ENCODE measurements at regions not wholly inside any gene's neighbourhood (a gene's known extent, or its start where the extent isn't known, plus 50 kb on each side); places are given as distances from the start of the nearest gene placed in this dataset.

DNA sequence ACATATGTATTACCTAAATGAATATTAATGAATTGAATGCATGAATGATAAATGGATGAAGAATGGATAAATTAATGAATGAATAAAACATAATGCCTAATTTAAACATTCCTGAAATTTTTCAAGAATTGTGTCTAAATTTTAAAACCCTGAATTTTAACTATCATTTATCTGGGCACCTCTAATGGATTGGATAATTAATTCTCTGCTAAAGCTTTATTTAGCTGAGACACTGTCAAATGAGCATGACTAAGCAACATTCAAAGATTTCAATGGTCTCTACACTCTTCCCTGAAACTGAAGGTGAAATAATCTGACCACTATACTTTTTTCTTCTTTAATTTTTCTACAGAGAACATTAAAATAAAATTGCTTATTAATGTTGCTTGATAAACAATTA lies 1197.7 kb downstream of the C4orf33 start:
- CTCF ChIA-PET, result no interaction called here
- DNase-seq (ENCODE audit: low spot score), result no peak
- intact Hi-C loops (cut with micrococcal nuclease; ENCODE audit: unreplicated experiment), result no loop called here
- Histone ChIP-seq H3K27ac (ENCODE audit: low read depth, low read length, poor library complexity, severe bottlenecking) (no peak overlapping the region), H3K4me1 (ENCODE audit: insufficient read depth, low read length, poor library complexity, severe bottlenecking) (peaks cover 7% of the 10 kb centered on the region), H3K27me3 (replicated peaks; ENCODE audit: insufficient read depth, low read depth, low read length, poor library complexity) (no peaks in the 10 kb centered on the region), H3K9me3 (ENCODE audit: low read depth, low read length, poor library complexity, severe bottlenecking) (no peaks in the 10 kb centered on the region), H3K36me3 (ENCODE audit: insufficient read depth, low read length, poor library complexity, severe bottlenecking) (no peaks in the 10 kb centered on the region), H3K4me3 (ENCODE audit: low read depth, low read length, poor library complexity, severe bottlenecking) (no peak overlapping the region)
- TF ChIP-seq, protein P1, sequence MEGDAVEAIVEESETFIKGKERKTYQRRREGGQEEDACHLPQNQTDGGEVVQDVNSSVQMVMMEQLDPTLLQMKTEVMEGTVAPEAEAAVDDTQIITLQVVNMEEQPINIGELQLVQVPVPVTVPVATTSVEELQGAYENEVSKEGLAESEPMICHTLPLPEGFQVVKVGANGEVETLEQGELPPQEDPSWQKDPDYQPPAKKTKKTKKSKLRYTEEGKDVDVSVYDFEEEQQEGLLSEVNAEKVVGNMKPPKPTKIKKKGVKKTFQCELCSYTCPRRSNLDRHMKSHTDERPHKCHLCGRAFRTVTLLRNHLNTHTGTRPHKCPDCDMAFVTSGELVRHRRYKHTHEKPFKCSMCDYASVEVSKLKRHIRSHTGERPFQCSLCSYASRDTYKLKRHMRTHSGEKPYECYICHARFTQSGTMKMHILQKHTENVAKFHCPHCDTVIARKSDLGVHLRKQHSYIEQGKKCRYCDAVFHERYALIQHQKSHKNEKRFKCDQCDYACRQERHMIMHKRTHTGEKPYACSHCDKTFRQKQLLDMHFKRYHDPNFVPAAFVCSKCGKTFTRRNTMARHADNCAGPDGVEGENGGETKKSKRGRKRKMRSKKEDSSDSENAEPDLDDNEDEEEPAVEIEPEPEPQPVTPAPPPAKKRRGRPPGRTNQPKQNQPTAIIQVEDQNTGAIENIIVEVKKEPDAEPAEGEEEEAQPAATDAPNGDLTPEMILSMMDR (conservative IDR thresholded peaks at IDR 0.05; ENCODE audit: low read depth, low read length), result no peak
- no peak for TF ChIP-seq EZH2 (IDR thresholded peaks at IDR 0.05; ENCODE audit: borderline replicate concordance, low read depth, low read length, poor library complexity, severe bottlenecking)
- BruUV-seq (replicated peaks), result no TSS peak
- POLR2A ChIA-PET (ENCODE audit: low non-redundant PET), result no interaction called here

DNA sequence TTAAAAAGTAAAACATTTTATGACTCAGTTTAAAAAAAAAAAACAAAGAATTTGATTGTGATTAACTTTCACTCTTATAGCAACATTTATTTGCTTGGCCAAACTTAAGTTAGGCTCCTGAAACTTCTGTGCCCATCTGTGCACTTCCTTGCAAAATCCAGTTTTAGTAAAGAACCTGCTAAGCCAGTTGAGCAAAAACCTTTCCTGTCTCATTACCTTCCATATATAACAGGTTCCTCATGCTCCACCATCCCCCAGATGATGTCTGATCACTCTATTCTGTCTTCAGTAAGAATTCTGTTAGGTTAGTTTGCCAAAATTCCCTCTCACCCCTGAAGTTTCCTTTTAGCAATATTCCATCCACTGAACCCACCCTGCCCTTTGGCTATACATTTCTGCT lies 1200.5 kb downstream of the C4orf33 start:
- CTCF ChIA-PET, result no interaction called here
- no TSS peak for BruUV-seq (replicated peaks)

DNA sequence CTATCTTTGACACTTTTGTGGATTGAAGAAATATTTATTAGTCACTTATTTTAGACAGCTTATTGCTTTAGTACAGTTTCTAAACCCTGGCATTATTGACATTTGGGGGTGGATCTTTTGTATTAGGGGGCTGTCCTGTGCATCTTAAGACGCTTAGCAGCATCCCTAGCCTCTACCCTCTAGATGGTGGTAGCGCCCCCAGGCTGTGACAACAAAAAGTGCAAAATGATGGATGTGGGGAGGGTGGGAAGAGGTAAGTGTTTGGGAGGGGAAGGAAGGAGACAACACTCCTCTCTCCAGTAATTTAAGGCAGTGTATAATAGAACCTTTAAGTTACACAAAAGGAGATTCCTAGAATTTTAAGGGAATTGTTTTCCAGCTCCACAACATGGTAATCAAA lies 1210.6 kb downstream of the C4orf33 start:
- no peak for TF ChIP-seq EZH2 (IDR thresholded peaks at IDR 0.05; ENCODE audit: borderline replicate concordance, low read depth, low read length, poor library complexity, severe bottlenecking)
- TF ChIP-seq, protein P1 (conservative IDR thresholded peaks at IDR 0.05; ENCODE audit: low read depth, low read length), result peak; percentile 44; the same call in 1 of the 2 replicates
- intact Hi-C loops (cut with micrococcal nuclease; ENCODE audit: unreplicated experiment), result no loop called here
- H3K36me3 ChIP-seq (ENCODE audit: insufficient read depth, low read length, poor library complexity, severe bottlenecking), result no peaks in the 10 kb centered on the region
- H3K27me3 ChIP-seq (replicated peaks; ENCODE audit: insufficient read depth, low read depth, low read length, poor library complexity), result no peaks in the 10 kb centered on the region
- DNase-seq (ENCODE audit: low spot score), result peak; percentile 11
- ChIA-PET POLR2A (ENCODE audit: low non-redundant PET) (no interaction called here), CTCF (no interaction called here)
- no TSS peak for BruUV-seq (replicated peaks)
- no peaks in the 10 kb centered on the region for H3K9me3 ChIP-seq (ENCODE audit: low read depth, low read length, poor library complexity, severe bottlenecking)
- no peak overlapping the region for H3K27ac ChIP-seq (ENCODE audit: low read depth, low read length, poor library complexity, severe bottlenecking)
- H3K4me3 ChIP-seq (ENCODE audit: low read depth, low read length, poor library complexity, severe bottlenecking), result no peak overlapping the region
- no peaks in the 10 kb centered on the region for H3K4me1 ChIP-seq (ENCODE audit: insufficient read depth, low read length, poor library complexity, severe bottlenecking)

More for the DNA sequence above, 1200.5 kb downstream of the C4orf33 start:
- TF ChIP-seq EZH2 (IDR thresholded peaks at IDR 0.05; ENCODE audit: borderline replicate concordance, low read depth, low read length, poor library complexity, severe bottlenecking), result no peak
- TF ChIP-seq, protein P1 (conservative IDR thresholded peaks at IDR 0.05; ENCODE audit: low read depth, low read length), result no peak
- no peaks in the 10 kb centered on the region for H3K36me3 ChIP-seq (ENCODE audit: insufficient read depth, low read length, poor library complexity, severe bottlenecking)
- DNase-seq (ENCODE audit: low spot score), result no peak
- POLR2A ChIA-PET (ENCODE audit: low non-redundant PET), result no interaction called here
- intact Hi-C loops (cut with micrococcal nuclease; ENCODE audit: unreplicated experiment), result no loop called here
- H3K4me1 ChIP-seq (ENCODE audit: insufficient read depth, low read length, poor library complexity, severe bottlenecking), result no peaks in the 10 kb centered on the region
- no peaks in the 10 kb centered on the region for H3K27me3 ChIP-seq (replicated peaks; ENCODE audit: insufficient read depth, low read depth, low read length, poor library complexity)
- H3K4me3 ChIP-seq (ENCODE audit: low read depth, low read length, poor library complexity, severe bottlenecking), result no peak overlapping the region
- no peaks in the 10 kb centered on the region for H3K9me3 ChIP-seq (ENCODE audit: low read depth, low read length, poor library complexity, severe bottlenecking)
- H3K27ac ChIP-seq (ENCODE audit: low read depth, low read length, poor library complexity, severe bottlenecking), result no peak overlapping the region

Measured in A673 (cell line).